CD8-positive, alpha-beta memory T cell (primary cell): ENCODE measurements at regions not wholly inside any gene's neighbourhood (a gene's known extent, or its start where the extent isn't known, plus 50 kb on each side); places are given as distances from the start of the nearest gene placed in this dataset.

Experiments
- CTCF ChIA-PET: fragments of 350-600 bp; sonication (Branson Sonifier 250); formaldehyde crosslinking; loops from one replicate; lab custom pipeline; 2021; ENCODE audit warnings: antibody characterized with exemption; lab: Charles Lee
- POLR2A ChIA-PET: fragments of 350-600 bp; sonication (Branson Sonifier 250); formaldehyde crosslinking; loops from one replicate; lab custom pipeline; 2021; ENCODE audit warnings: antibody characterized with exemption; lab: Charles Lee
- DNase-seq, 5 donors: peaks; one replicate each; pipeline versions ENCODE4 v3.0.0 to v3.0.0-alpha.2; 2020 to 2022; ENCODE audit warnings: mixed read lengths in 1 of 5
- H3K27ac ChIP-seq: one replicate; pipeline ENCODE4 v1.7.0; 2013; ENCODE audit warnings: low read depth, mild to moderate bottlenecking, low read length, moderate library complexity
- H3K27me3 ChIP-seq: 2 replicates; pipeline ENCODE4 v1.7.0; 2013; ENCODE audit warnings: low read length, mild to moderate bottlenecking; ENCODE audit not compliant: insufficient read depth, poor library complexity, severe bottlenecking
- H3K36me3 ChIP-seq: 2 replicates; pipeline ENCODE4 v1.7.0; 2013; ENCODE audit warnings: mild to moderate bottlenecking, low read length, moderate library complexity; ENCODE audit not compliant: insufficient read depth
- H3K4me1 ChIP-seq: 2 replicates; pipeline ENCODE4 v1.7.0; 2013; ENCODE audit warnings: mild to moderate bottlenecking, low read length, moderate library complexity; ENCODE audit not compliant: insufficient read depth
- H3K4me3 ChIP-seq: 2 replicates; pipeline ENCODE4 v1.7.0; 2013; ENCODE audit warnings: mild to moderate bottlenecking, low read length
- H3K9me3 ChIP-seq: 2 replicates; pipeline ENCODE4 v1.7.0; 2013; ENCODE audit warnings: mild to moderate bottlenecking, low read length
- H3K27ac Mint-ChIP-seq, 8 donors: one replicate each; pipeline ENCODE4 v1.8.0; 2020 to 2021; ENCODE audit warnings: mixed read lengths in 8 of 8, mild to moderate bottlenecking in 6 of 8, inconsistent platforms in 3 of 8, moderate library complexity in 3 of 8
- H3K27me3 Mint-ChIP-seq, 2 donors: one replicate each; pipeline ENCODE4 v1.8.0; 2020 to 2021; ENCODE audit warnings: mixed read lengths in 2 of 2, mild to moderate bottlenecking in 1 of 2, moderate library complexity in 1 of 2
- H3K36me3 Mint-ChIP-seq, 3 donors: one replicate each; pipeline ENCODE4 v1.8.0; 2020 to 2021; ENCODE audit warnings: mixed read lengths in 3 of 3, inconsistent platforms in 1 of 3, mild to moderate bottlenecking in 1 of 3
- H3K4me1 Mint-ChIP-seq, 3 donors: one replicate each; pipeline ENCODE4 v1.8.0; 2020 to 2021; ENCODE audit warnings: mixed read lengths in 3 of 3, inconsistent platforms in 1 of 3, mild to moderate bottlenecking in 1 of 3
- H3K4me3 Mint-ChIP-seq, 7 donors: one replicate each; pipeline ENCODE4 v1.8.0; 2020 to 2021; ENCODE audit warnings: mixed read lengths in 7 of 7, mild to moderate bottlenecking in 6 of 7, moderate library complexity in 4 of 7, inconsistent platforms in 2 of 7
- H3K9me3 Mint-ChIP-seq, 5 donors: one replicate each; pipeline ENCODE4 v1.8.0; 2020 to 2022; ENCODE audit warnings: mixed read lengths in 5 of 5, mild to moderate bottlenecking in 3 of 5, moderate library complexity in 2 of 5, inconsistent platforms in 1 of 5

GRCh38 chrX:10750581-10750980, 130.2 kb upstream of the MID1 start:
- ChIA-PET CTCF (no interaction called here), POLR2A (no interaction called here)
- no peak overlapping the region for H3K27ac Mint-ChIP-seq
- no peaks in the 10 kb centered on the region for H3K27me3 ChIP-seq
- no peaks in the 10 kb centered on the region for H3K4me1 Mint-ChIP-seq
- H3K9me3 ChIP-seq = no peaks in the 10 kb centered on the region
- no peak overlapping the region for H3K4me3 ChIP-seq
- H3K27me3 Mint-ChIP-seq = no peaks in the 10 kb centered on the region
- peaks cover 0 to 10% (median 5%) of the 10 kb centered on the region in 5 donors for H3K9me3 Mint-ChIP-seq
- H3K4me3 Mint-ChIP-seq = no peak overlapping the region
- H3K36me3 Mint-ChIP-seq = no peaks in the 10 kb centered on the region
- no peak for DNase-seq
- no peaks in the 10 kb centered on the region for H3K4me1 ChIP-seq
- H3K27ac ChIP-seq = no peak overlapping the region
- H3K36me3 ChIP-seq = no peaks in the 10 kb centered on the region

- Mint-ChIP-seq H3K27ac (no peak overlapping the region), H3K9me3 (peaks cover 0 to 7% (median 4%) of the 10 kb centered on the region in 5 donors), H3K4me1 (no peaks in the 10 kb centered on the region), H3K4me3 (no peak overlapping the region), H3K27me3 (no peaks in the 10 kb centered on the region), H3K36me3 (no peaks in the 10 kb centered on the region)
- Histone ChIP-seq H3K27me3 (no peaks in the 10 kb centered on the region), H3K27ac (no peak overlapping the region), H3K4me1 (no peaks in the 10 kb centered on the region), H3K4me3 (no peak overlapping the region), H3K9me3 (no peaks in the 10 kb centered on the region), H3K36me3 (no peaks in the 10 kb centered on the region)
- ChIA-PET POLR2A (no interaction called here), CTCF (no interaction called here)
- no peak for DNase-seq
Measured at GRCh38 chrX:10753116-10753515, 132.7 kb upstream of the MID1 start.

- no peaks in the 10 kb centered on the region for H3K27me3 ChIP-seq
- Mint-ChIP-seq H3K4me3 (no peak overlapping the region), H3K9me3 (peaks cover 0 to 6% (median 4%) of the 10 kb centered on the region in 5 donors), H3K4me1 (no peaks in the 10 kb centered on the region), H3K27ac (no peak overlapping the region), H3K27me3 (peaks cover 0 to 4% of the 10 kb centered on the region in 2 donors), H3K36me3 (no peaks in the 10 kb centered on the region)
- no peaks in the 10 kb centered on the region for H3K36me3 ChIP-seq
- no peaks in the 10 kb centered on the region for H3K4me1 ChIP-seq
- H3K9me3 ChIP-seq = no peaks in the 10 kb centered on the region
- no peak overlapping the region for H3K4me3 ChIP-seq
- CTCF ChIA-PET = no interaction called here
- POLR2A ChIA-PET = no interaction called here
- no peak overlapping the region for H3K27ac ChIP-seq
- DNase-seq = no peak
Measured at GRCh38 chrX:10754445-10754844, 134.1 kb upstream of the MID1 start.

- no peaks in the 10 kb centered on the region for H3K36me3 Mint-ChIP-seq
- DNase-seq = no peak
- ChIA-PET CTCF (no interaction called here), POLR2A (no interaction called here)
- H3K4me1 ChIP-seq = no peaks in the 10 kb centered on the region
- no peaks in the 10 kb centered on the region for H3K9me3 ChIP-seq
- H3K27me3 ChIP-seq = no peaks in the 10 kb centered on the region
- H3K9me3 Mint-ChIP-seq = peaks cover 0 to 5% (median 3%) of the 10 kb centered on the region in 5 donors
- H3K36me3 ChIP-seq = no peaks in the 10 kb centered on the region
- H3K4me3 Mint-ChIP-seq = no peak overlapping the region
- no peak overlapping the region for H3K27ac Mint-ChIP-seq
- no peaks in the 10 kb centered on the region for H3K4me1 Mint-ChIP-seq
- no peak overlapping the region for H3K27ac ChIP-seq
- H3K4me3 ChIP-seq = no peak overlapping the region
- peaks cover 0 to 4% of the 10 kb centered on the region in 2 donors for H3K27me3 Mint-ChIP-seq
Measured at GRCh38 chrX:10755439-10756334, 135.3 kb upstream of the MID1 start.

GRCh38 chrX:10756441-10756840, 136.1 kb upstream of the MID1 start:
- H3K4me3 ChIP-seq = no peak overlapping the region
- no peaks in the 10 kb centered on the region for H3K36me3 ChIP-seq
- H3K9me3 ChIP-seq = no peaks in the 10 kb centered on the region
- no peak overlapping the region for H3K4me3 Mint-ChIP-seq
- H3K27me3 Mint-ChIP-seq = peaks cover 0 to 4% of the 10 kb centered on the region in 2 donors
- no peaks in the 10 kb centered on the region for H3K36me3 Mint-ChIP-seq
- peaks cover 0 to 8% (median 3%) of the 10 kb centered on the region in 5 donors for H3K9me3 Mint-ChIP-seq
- no peak overlapping the region for H3K27ac ChIP-seq
- H3K27me3 ChIP-seq = no peaks in the 10 kb centered on the region
- no peak for DNase-seq
- H3K4me1 ChIP-seq = no peaks in the 10 kb centered on the region
- H3K27ac Mint-ChIP-seq = no peak overlapping the region
- no peaks in the 10 kb centered on the region for H3K4me1 Mint-ChIP-seq
- ChIA-PET POLR2A (no interaction called here), CTCF (no interaction called here)

GRCh38 chrX:10759141-10759799, 138.9 kb upstream of the MID1 start:
- Histone ChIP-seq H3K27me3 (no peaks in the 10 kb centered on the region), H3K9me3 (no peaks in the 10 kb centered on the region), H3K4me3 (no peak overlapping the region), H3K36me3 (no peaks in the 10 kb centered on the region), H3K27ac (no peak overlapping the region), H3K4me1 (no peaks in the 10 kb centered on the region)
- ChIA-PET POLR2A (no interaction called here), CTCF (no interaction called here)
- Mint-ChIP-seq H3K4me1 (no peaks in the 10 kb centered on the region), H3K27ac (no peak overlapping the region), H3K36me3 (no peaks in the 10 kb centered on the region), H3K4me3 (no peak overlapping the region), H3K9me3 (peaks cover 0 to 6% (median 3%) of the 10 kb centered on the region in 5 donors), H3K27me3 (peaks cover 0 to 4% of the 10 kb centered on the region in 2 donors)
- DNase-seq = no peak

GRCh38 chrX:10761447-10761846, 141.1 kb upstream of the MID1 start:
- H3K27me3 Mint-ChIP-seq = peaks cover 0 to 7% of the 10 kb centered on the region in 2 donors
- H3K4me3 ChIP-seq = no peak overlapping the region
- H3K36me3 Mint-ChIP-seq = no peaks in the 10 kb centered on the region
- no peak overlapping the region for H3K27ac ChIP-seq
- H3K36me3 ChIP-seq = no peaks in the 10 kb centered on the region
- ChIA-PET POLR2A (no interaction called here), CTCF (no interaction called here)
- H3K27ac Mint-ChIP-seq = no peak overlapping the region
- H3K4me3 Mint-ChIP-seq = no peak overlapping the region
- H3K4me1 ChIP-seq = no peaks in the 10 kb centered on the region
- H3K9me3 Mint-ChIP-seq = peaks cover 0 to 5% (median 0%) of the 10 kb centered on the region in 5 donors
- H3K27me3 ChIP-seq = no peaks in the 10 kb centered on the region
- H3K4me1 Mint-ChIP-seq = no peaks in the 10 kb centered on the region
- DNase-seq = no peak
- no peaks in the 10 kb centered on the region for H3K9me3 ChIP-seq

GRCh38 chrX:10769195-10769594, 148.8 kb upstream of the MID1 start:
- no peaks in the 10 kb centered on the region for H3K36me3 ChIP-seq
- no peaks in the 10 kb centered on the region for H3K4me1 ChIP-seq
- Mint-ChIP-seq H3K27me3 (peaks cover 0 to 5% of the 10 kb centered on the region in 2 donors), H3K36me3 (no peaks in the 10 kb centered on the region), H3K4me3 (no peak overlapping the region), H3K9me3 (peaks cover 0 to 5% (median 0%) of the 10 kb centered on the region in 5 donors), H3K4me1 (no peaks in the 10 kb centered on the region), H3K27ac (no peak overlapping the region)
- no peaks in the 10 kb centered on the region for H3K9me3 ChIP-seq
- no peak overlapping the region for H3K27ac ChIP-seq
- ChIA-PET POLR2A (interaction anchor here (0.6 kb wide), 1 partner anchor 23 kb away, joined by 3 read pairs; no protein-coding TSS in a partner anchor), CTCF (no interaction called here)
- no peak for DNase-seq
- H3K4me3 ChIP-seq = no peak overlapping the region
- H3K27me3 ChIP-seq = no peaks in the 10 kb centered on the region
